Inflammatory macrophage treated with lipopolysaccharide for 4 hours (primary cell): ENCODE measurements at regions not wholly inside any gene's neighbourhood (a gene's known extent, or its start where the extent isn't known, plus 50 kb on each side); places are given as distances from the start of the nearest gene placed in this dataset.
"Not testable (repeated sequence)": the region's sequence is repeated elsewhere in the genome, so short reads cannot be mapped to it uniquely, and the experiment has no call there.

Experiments
- DNase-seq: peaks from one replicate; pipeline ENCODE4 v3.0.0-alpha.2; 2020

GRCh38 chr4:140244328-140244727 lies 90.3 kb upstream of the MAML3 start:
- no peak for DNase-seq

DNA sequence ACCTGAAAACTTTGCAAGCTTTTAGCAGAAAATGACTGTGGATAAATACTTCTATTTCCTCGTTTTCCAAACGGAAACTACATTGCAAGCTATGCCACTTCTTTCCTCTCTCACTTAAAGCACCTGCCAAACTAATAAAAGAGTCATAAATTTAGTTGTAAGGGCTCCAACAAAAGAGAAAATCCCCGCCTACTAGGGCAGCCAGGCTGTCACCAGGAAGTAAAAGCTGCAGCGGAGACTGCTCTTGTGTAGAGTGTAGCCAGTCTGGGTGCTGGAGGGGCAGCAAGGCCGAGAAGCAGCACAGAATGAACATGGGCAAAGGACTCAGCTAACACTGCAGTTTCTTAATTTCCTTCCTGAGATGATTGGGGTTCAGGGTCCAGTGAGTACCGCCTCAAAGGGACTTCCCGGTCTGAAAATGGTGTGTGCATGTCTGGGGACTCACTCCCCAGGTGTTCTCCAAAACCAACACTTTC lies 89.3 kb upstream of the MAML3 start:
- DNase-seq, result no peak

DNA sequence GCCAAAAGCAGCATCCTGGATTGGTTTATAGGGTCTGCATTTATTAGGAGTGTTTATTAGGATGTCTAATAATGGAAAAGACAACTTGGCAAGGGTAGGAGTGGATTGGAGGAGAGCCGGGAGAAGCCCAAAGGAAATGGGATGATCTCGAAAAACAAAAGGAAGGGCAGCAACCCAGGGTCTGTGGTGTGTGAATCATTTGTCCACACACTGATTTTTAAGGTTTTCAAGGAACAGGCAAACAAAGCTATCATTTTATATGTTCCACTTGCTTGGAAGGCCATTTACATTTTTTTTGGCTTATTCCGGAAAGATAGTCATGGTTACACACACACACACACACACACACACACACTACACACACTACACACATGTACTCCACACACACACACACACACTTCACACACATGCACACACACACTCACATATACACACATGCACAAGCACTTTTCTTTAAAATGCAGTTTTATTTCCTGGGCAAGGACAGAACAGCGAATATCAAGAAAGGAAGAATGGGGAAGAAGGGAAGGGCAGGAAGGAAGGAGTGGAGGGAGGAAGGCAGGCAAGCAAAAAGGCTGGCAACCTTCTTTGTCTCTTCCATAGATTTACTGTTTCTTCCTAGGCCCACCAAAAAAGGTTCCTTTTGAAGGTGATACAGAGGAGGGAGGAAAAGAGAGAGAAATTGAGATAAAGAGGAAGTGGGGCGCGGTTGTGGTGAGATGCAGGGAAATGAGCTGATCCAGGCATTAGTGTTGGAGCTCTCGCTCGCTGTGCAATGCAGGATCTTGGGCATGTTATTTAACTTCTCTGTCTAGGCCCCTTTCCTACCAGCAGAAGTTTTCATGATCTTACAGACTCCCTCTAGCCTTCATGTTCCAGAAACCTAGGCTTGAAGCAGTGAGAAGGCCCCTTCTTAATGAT lies 88.6 kb upstream of the MAML3 start:
- peak; percentile 60 for DNase-seq

- DNase-seq, result no peak
Measured at GRCh38 chr4:140240237-140240636, 86.3 kb upstream of the MAML3 start.

DNA sequence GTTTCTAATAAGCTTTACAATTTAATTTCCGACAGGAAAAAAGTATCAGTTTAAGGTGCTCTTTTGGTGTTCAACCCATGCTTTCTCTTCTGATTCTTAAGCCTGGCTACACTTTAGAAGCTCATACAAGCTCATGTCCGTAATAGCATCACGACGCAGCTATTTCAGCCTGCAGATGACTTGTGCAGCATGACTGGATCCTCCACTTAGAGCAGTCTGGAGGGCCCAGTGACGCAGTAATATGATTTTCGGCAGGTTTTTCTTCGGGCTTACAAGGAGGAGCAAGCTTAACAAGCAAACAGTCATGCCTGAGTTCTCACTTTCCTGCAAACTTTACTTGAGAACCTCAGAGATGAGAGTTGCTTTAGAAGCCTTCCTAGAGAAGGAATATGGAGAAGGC lies 85.3 kb upstream of the MAML3 start:
- DNase-seq, result no peak

DNA sequence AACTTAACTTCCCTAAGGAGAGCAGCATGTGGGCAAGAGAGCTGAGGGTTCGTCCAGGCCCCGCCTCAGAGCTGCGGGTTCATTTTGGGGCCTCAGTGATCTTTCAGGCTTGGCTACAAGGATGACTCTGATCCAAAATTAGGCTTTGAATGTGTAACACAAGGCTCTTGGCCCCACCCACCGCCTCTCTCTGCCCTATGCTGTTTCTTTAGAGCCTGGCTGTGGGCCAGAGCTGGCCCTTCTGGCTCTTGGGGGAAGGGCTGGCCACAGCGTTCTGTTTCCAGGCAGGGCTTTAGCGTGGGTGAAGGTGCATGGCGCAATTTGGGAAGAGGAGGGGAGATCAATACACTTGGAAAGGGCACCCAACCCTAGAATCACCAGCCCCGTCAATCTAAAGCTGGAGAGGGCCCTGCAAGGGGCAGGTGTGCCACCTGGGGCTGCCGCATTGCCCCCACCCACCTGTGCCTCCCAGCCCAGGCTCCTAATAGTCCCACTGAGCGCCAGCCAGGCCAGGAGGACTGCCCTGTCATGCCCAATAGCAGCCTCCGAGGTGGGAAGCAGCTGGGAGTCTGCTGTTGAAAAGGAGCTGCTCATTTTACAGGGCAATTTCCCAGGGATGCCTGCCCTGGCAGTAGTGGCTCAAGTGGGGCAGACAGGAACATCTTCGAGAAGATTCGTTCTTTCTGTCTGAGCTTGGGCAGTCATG lies 84.5 kb upstream of the MAML3 start:
- DNase-seq, result peak; percentile 78

DNA sequence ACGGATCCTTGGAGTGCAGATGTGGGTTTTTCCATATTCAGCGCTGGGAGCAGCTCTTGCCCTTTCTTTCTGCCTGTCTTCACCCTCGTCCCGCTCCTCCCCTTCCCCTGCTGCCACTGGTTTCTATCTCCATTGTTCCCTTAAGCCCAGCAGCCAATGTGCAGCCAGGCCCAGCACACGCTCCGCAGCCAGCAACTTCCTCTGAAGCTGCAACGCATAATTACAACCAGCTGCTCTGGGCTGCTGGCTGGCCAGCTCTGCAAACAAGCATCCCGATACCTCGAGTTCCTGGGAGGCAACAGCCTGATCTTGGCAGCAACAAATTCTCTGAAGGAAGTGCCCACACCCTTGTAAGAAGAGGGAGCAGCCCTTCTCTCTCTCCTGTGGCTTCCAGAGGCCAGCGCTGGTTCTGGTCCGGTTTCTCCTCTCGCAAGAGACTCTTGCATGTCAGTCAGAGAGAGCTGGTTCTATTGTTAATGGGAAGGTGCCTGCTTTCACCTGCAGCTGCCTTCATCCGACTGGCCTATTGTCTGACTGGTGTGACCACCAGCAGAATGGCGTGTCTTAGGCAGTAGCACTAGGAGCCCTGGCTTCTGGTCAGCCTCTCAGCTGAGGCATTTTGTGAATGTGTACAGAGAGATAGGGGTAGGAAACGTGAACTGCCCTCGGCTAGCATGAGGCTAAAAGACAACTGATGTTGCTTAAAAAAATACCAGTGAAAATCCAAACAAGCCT lies 83.8 kb upstream of the MAML3 start:
- peak; percentile 72 for DNase-seq

GRCh38 chr4:140236654-140237169 lies 82.7 kb upstream of the MAML3 start:
- DNase-seq, result no peak

GRCh38 chr4:140234697-140235060 lies 80.7 kb upstream of the MAML3 start:
- DNase-seq, result no peak

DNA sequence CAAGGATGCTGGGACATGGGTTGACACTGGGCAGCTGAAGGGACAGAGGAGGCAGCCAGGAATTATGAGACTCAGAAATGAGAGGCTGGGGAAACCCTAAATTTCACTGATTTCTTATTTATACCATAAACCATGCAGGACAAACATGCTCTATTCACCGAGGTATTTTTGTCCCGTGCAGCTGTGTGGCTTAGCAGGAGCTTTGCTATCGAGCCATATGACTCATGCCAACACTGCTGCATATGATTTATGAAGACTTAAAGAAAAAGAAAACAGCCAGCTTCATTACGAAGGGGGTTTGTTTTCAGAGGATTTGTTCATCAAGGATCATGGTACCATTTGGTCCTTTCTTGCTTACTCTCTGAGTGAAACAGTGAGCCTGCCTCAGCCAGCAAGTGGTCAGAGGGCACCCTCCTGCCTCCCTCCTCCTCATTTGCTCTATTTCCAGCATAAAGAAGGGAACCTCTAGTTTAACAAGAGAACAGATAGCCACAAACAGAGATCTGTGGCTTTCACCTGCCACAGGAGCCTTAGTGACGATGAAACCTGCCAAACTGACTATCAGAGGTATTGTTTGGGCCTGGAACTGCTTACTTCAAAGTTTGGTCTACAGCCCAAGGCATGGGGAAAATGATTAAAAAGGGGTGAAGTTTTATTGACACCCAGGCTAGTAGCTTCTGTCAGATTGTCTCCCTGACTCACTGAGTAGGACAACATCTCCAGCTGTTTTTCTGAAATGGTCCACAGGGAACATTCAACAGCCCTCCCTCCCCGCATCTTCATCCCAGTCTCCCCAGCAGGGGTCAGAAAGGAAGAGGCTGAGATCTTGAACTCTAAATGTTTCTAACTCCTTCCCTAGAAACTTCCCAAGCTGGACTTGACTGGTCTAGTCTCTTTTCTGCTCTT lies 80.1 kb upstream of the MAML3 start:
- no peak for DNase-seq

DNA sequence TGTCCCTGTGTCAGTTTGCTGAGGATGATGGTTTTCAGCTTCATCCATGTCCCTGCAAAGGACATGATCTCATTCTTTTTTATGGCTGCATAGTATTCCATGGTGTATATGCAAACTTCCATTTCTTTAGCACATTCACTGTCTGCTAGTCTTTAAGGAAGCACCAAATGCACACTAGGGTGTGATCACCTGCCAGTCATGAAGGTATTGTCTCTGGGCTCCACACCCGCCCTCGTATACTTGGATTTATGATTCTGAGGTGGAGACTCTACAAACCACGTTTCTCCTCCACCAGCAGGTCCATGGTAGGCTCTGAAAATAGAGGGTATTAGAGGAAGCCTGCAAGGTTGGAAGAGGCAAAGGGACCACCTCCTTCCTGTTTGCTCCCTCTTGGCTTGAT lies 75.9 kb upstream of the MAML3 start:
- no peak for DNase-seq

DNA sequence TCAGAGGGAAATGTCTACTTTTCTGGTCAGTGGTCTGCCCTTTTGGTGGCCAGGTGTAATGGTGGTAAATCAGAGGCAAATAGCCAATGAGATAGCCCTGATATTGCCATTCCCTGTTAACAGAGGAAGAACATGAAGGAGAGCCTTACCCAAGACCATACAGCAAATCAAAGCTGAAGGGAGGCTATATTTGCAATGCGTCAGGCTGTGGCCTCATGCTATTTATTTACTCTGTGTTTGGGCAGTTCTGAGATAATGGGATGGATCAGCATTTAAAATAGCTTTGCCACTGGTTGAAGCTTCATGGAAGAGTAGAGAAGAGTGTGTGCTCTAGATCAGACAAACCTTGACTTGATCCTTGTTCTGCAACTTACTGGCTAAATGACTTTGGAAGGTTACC lies 73.3 kb upstream of the MAML3 start:
- no peak for DNase-seq

DNA sequence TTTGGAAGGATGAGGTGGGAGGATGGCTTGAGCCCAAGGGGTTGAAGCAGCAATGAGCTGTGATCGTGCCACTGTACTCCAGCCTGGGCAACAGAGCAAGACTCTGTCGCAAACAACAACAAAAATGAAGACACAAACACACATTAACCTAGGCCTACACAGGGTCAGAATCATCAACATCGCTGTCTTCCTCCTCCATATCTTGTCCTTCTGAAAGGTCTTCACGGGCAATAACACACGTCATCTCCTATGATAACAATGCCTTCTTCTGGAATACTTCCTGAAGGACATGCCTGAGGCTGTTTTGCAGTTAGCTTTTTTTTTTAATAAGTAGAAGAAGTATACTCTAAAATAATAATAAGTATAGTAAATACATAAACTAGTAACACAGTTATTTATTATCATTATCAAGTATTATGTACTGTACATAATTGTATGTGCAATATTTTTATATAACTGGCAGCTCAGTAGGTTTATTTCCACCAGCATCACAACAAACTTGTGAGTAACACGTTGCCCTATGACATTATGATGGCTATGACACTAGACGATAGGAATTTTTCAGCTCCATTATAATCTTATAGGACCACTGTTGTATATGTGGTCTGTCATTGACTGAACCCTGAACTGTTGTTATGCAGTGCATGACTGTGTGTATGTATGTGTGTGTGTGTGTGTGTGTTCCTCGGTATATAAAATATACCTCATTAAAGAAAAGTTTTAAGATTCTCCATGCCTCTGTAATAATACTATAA lies 69.2 kb upstream of the MAML3 start:
- no peak for DNase-seq

DNA sequence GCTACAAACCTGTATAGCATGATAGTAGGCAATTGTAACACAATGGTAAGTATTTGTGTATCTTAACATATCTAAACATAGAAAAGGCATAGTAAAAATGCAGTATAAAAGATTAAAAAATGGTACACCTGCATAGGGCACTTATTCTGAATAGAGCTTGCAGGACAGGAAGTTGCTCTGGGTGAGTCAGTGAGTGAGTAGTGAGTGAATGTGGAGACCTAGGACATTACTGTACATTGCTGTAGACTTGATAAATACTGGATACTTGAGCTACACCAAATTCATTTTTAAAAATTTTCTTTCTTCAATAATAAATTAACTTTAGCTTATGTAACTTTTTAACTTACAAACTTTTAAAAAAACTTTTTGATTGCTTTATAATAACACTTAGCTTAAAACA lies 68.2 kb upstream of the MAML3 start:
- no peak for DNase-seq

GRCh38 chr4:140220058-140220457 lies 66.1 kb upstream of the MAML3 start:
- DNase-seq, result peak; percentile 21

GRCh38 chr4:140219567-140219966 lies 65.6 kb upstream of the MAML3 start:
- no peak for DNase-seq

GRCh38 chr4:140219070-140219469 lies 65.1 kb upstream of the MAML3 start:
- DNase-seq, result not testable (repeated sequence)

DNA sequence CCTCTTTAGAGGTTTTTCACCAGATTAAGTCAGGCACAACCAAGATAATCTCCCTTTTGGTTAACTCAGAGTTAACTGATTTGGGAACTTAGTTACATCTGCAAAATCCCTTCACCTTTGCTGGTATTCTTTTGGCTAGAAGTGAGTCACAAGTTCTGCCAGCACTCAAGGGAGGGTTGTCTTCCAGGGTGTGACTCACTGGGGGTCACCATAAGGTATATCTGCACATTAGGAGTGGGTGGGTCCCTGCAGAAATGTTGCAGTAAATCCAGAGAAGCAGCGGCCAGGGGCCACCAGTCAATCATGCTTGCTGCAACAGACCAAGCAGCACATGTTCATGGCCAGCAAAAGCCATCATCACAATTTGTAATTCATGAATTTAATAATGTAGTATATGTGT lies 59.8 kb upstream of the MAML3 start:
- DNase-seq, result no peak

DNA sequence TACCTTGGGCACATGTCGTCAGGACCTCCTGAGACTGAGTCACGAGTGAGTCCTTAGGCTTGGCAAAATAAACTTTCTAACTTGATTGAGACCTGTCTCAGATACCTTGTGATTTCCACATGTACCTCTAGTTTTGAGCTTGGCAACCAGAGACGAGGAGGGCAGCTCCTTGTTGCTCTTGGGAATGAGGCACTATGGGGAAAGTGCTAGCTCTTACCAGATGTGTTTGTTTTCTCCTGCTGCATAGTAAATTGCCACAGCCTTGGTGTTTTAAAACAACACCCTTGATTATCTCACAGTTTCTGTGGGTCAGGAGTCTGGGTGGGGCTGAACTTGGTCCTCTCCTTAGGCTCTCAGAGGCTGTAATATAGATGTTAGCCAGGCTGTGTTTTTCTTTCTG lies 59.1 kb upstream of the MAML3 start:
- no peak for DNase-seq

DNA sequence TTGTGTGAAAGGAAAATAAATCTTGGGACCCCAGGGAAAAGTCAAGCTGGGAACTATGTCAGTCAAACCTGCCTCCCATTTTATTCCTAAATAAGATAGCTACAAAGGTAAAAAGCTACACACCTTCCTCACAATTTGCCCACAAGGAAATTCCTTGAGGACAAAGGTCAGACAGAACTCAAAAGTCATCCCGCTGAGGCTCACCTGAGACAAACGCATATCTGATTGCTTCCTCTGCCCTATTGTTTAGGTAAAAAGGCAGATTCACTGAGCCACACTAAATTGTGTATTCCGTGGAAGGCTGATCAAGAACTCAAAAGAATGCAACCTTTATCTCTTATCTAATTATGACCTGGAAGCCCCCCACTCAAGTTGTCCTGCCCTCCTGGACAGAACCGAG lies 58.7 kb upstream of the MAML3 start:
- DNase-seq, result no peak

DNA sequence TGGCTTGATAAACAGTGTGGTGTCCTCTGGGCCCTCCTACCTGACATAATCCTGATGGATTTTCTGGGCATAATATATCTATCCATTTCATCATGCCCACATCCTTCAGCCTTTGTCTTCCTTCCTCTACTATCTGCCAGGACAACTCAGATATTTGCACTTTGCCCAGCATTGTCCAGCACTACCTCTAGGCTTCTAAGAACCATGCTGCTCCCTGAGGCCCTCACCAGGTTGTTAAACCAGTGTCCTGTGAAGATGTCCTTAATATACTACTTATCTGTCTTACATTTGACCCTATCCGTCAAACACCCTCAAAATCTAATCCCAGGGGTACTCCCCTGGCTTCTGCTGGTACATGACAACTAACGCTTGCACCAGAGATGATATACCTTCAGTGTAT lies 58.2 kb upstream of the MAML3 start:
- DNase-seq, result no peak
